ENCODE measurements at regions not wholly inside any gene's neighbourhood (a gene's known extent, or its start where the extent isn't known, plus 50 kb on each side); places are given as distances from the start of the nearest gene placed in this dataset.

GRCh38 chr6:135791441-135791840 lies 60.1 kb upstream of the PDE7B start:
- no peak for TF ChIP-seq EZH2 (optimal IDR thresholded peaks at IDR 0.05; ENCODE audit: low read depth, low read length)
- no peak for TF ChIP-seq CTCF (IDR thresholded peaks at IDR 0.05; ENCODE audit: low read length)
